ENCODE measurements at regions not wholly inside any gene's neighbourhood (a gene's known extent, or its start where the extent isn't known, plus 50 kb on each side); places are given as distances from the start of the nearest gene placed in this dataset.

DNA sequence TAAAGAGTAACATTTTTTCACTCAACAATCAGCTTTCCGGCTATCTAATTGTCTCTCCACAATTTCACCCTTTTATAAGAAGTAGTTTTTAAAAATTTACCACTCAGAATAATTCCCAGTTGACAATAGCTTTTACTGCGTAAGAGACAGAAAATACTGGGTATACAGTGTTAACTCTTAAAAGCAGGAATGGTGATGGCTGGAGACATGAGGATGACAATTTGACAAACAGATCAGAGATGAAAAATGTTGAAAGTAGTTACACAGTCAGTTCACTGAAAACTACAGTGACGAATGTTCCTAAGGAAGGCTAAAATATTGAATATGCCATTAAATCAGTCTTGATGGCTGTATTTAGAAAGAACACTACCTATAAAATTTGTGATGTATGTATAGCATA, 1146.8 kb upstream of the B3GALT2 start:
- TF ChIP-seq, protein P1, sequence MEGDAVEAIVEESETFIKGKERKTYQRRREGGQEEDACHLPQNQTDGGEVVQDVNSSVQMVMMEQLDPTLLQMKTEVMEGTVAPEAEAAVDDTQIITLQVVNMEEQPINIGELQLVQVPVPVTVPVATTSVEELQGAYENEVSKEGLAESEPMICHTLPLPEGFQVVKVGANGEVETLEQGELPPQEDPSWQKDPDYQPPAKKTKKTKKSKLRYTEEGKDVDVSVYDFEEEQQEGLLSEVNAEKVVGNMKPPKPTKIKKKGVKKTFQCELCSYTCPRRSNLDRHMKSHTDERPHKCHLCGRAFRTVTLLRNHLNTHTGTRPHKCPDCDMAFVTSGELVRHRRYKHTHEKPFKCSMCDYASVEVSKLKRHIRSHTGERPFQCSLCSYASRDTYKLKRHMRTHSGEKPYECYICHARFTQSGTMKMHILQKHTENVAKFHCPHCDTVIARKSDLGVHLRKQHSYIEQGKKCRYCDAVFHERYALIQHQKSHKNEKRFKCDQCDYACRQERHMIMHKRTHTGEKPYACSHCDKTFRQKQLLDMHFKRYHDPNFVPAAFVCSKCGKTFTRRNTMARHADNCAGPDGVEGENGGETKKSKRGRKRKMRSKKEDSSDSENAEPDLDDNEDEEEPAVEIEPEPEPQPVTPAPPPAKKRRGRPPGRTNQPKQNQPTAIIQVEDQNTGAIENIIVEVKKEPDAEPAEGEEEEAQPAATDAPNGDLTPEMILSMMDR (IDR thresholded peaks at IDR 0.05; ENCODE audit: low read depth, low read length): no peak
- no peak for DNase-seq (ENCODE audit: extremely low read depth, low read depth)

GRCh38 chr1:194331758-194332157, 1145.3 kb upstream of the B3GALT2 start:
- no peak for DNase-seq (ENCODE audit: extremely low read depth, low read depth)
- TF ChIP-seq, protein P1 (IDR thresholded peaks at IDR 0.05; ENCODE audit: low read depth, low read length): no peak

- TF ChIP-seq, protein P1 (IDR thresholded peaks at IDR 0.05; ENCODE audit: low read depth, low read length): no peak
- DNase-seq (ENCODE audit: extremely low read depth, low read depth): no peak
Measured at GRCh38 chr1:194322751-194323150, 1136.3 kb upstream of the B3GALT2 start.

DNA sequence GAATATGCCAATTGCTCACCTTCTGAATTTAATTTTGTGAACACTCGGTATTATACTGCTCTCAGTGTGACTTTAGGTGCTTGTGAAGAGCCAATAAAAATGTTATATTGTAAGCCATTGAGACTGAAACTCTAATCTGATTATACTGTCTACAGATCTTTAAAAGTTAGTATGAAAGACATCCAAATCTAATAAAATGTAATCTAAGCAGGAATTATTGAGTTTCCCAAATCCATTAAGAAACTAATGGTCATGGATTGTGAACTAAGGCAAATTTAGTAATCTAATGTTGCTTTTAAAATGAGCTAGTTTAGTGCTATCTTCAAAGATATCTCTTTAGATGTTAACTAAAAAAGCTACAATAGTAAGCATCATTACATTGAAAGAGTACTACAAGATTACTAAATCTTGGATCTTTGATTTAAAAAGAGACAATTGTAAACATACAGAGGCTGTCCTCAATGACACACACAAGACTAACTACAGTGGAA, 1132.4 kb upstream of the B3GALT2 start:
- TF ChIP-seq, protein P1 (IDR thresholded peaks at IDR 0.05; ENCODE audit: low read depth, low read length): no peak
- DNase-seq (ENCODE audit: extremely low read depth, low read depth): no peak

DNA sequence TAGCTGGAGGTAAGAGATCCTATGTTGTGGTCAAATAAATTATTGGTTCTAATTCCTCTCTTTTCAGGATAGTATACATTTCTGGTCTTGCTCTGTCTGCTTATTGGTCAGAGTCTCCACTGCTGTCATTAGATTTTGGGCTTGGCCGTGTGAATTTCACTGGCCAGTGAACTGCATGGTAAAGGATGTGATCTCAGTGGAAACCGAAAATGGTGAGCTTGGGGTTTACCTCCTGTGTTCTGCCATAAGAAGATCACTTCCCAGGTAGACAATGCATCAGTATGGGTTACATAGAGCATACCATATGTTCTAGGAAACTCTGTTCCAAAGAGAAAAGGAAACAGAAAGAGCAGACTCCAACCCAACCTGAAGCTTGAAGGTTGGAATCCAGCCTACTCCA, 1123.3 kb upstream of the B3GALT2 start:
- DNase-seq (ENCODE audit: extremely low read depth, low read depth): no peak
- TF ChIP-seq, protein P1 (IDR thresholded peaks at IDR 0.05; ENCODE audit: low read depth, low read length): no peak

GRCh38 chr1:194309269-194309668, 1122.9 kb upstream of the B3GALT2 start:
- DNase-seq (ENCODE audit: extremely low read depth, low read depth): no peak
- TF ChIP-seq, protein P1 (IDR thresholded peaks at IDR 0.05; ENCODE audit: low read depth, low read length): no peak

GRCh38 chr1:194300776-194301175, 1114.4 kb upstream of the B3GALT2 start:
- DNase-seq (ENCODE audit: extremely low read depth, low read depth): no peak
- TF ChIP-seq, protein P1 (IDR thresholded peaks at IDR 0.05; ENCODE audit: low read depth, low read length): no peak
